Right lobe of liver (tissue), 6 donors: ENCODE measurements at regions not wholly inside any gene's neighbourhood (a gene's known extent, or its start where the extent isn't known, plus 50 kb on each side); places are given as distances from the start of the nearest gene placed in this dataset.

Source experiments
- ATAC-seq, 4 donors: fragments of 200-7000 bp; cut with Tn5 transposase; one replicate each; pipeline ENCODE4 v1.9.1; 2020; ENCODE audit warnings: mild to moderate bottlenecking in 4 of 4, moderate library complexity in 4 of 4
- DNase-seq, 3 donors: peaks; one replicate each; pipeline ENCODE4 v3.0.0-alpha.2; 2020
- H3K27ac ChIP-seq, 3 donors: fragments of 200-600 bp; one replicate each; pipeline ENCODE4 v1.8.0; 2022
- H3K27me3 ChIP-seq, 2 donors: fragments of 200-600 bp; one replicate each; pipeline ENCODE4 v1.8.0; 2022
- H3K36me3 ChIP-seq, 4 donors: fragments of 200-600 bp; sonication (generic) in 1 of 4; one replicate each; pipeline versions ENCODE4 v1.5.1 to v1.8.0; 2017 to 2022; ENCODE audit warnings: control low read depth in 1 of 4
- H3K4me1 ChIP-seq, 4 donors: fragments of 200-600 bp; sonication (generic) in 1 of 4; one replicate each; pipeline versions ENCODE4 v1.5.1 to v1.8.0; 2017 to 2022; ENCODE audit warnings: control low read depth in 1 of 4
- H3K4me3 ChIP-seq, 3 donors: fragments of 200-600 bp; one replicate each; pipeline ENCODE4 v1.8.0; 2022
- H3K9me3 ChIP-seq, 4 donors: fragments of 200-600 bp; sonication (generic) in 1 of 4; one replicate each; pipeline versions ENCODE4 v1.5.1 to v1.8.0; 2017 to 2022; ENCODE audit warnings: control low read depth in 1 of 4
- POLR2A ChIP-seq: fragments of 450-650 bp; IDR thresholded peaks from one replicate; pipeline ENCODE4 v1.6.1; 2017; ENCODE audit warnings: antibody characterized with exemption, mild to moderate bottlenecking
- WGBS: methylation state at CpG from one replicate; pipeline ENCODE4 v1.1.6; 2018; ENCODE audit warnings: low coverage, low lambda C conversion rate; ENCODE audit not compliant: insufficient coverage; ENCODE audit errors: missing lambda C conversion rate; 5-methylcytosine and 5-hydroxymethylcytosine counted together
- intact Hi-C, 2 donors: fragments of 100-400 bp; cut with DNase I; formaldehyde crosslinking; loops; one replicate each; pipeline versions ENCODE4 v1.11.2 to v1.14.1; 2022
- TF ChIP-seq, protein P1 (sequence below), 4 donors: fragments of 200-600 bp in 3 of 4; fragments of 450-650 bp in 1 of 4; IDR thresholded peaks; one replicate each; pipeline versions ENCODE4 v1.5.1 to v1.8.0; 2016 to 2022; ENCODE audit warnings: antibody characterized with exemption in 4 of 4, mild to moderate bottlenecking in 2 of 4
- donor health status: DM: no; HTN: yes; CAD: no.
- donor health status: DM: no; HTN: no; CAD: no.
- donor health status: DM: no; HTN: no; CAD: no.
- donor health status: DM: no; HTN: yes; CAD: no.
- donor health status: DM: no; HTN: yes; CAD: no.

DNA sequence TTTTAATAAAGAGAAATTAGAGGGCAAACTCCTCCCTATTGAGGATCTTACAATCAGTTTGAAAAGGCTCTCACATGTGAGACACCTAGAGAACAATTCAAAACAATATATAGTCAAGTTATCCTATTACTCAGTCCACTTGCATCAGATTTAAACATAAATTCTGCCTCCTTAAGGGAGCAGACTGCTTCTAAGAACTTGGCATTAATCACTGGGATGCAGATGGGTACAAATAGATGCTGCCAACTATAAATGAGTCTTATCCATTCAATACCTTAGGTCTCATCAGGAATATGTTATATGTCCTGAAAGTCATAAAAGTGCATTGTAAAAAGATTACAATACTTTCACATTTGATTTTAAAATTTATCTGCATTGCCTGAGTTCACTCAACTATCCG is 269.3 kb upstream of the KIRREL3 start:
- WGBS: 85% methylated on average over 1 of the region's 1 CpG

DNA sequence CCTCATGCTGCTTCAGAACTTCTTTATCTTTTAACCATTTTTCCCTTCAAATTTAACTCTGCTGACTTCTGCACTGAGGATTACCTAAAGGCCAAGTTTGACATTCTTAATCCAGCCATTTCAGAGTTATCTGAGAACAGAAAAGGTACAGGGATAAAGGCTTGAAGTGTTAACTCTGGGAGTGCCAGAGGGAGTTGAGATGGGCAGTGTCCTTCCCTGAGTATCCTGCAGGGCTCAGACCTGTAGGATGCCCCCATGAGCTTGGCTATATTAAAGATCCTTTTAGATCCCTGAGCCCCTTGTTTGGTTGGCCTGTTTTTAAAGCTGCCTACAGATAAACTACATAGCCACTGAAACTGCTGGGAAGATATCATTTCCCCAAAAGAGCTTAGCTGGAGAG is 268.4 kb upstream of the KIRREL3 start:
- TF ChIP-seq POLR2A: no peak
- TF ChIP-seq, protein P1, sequence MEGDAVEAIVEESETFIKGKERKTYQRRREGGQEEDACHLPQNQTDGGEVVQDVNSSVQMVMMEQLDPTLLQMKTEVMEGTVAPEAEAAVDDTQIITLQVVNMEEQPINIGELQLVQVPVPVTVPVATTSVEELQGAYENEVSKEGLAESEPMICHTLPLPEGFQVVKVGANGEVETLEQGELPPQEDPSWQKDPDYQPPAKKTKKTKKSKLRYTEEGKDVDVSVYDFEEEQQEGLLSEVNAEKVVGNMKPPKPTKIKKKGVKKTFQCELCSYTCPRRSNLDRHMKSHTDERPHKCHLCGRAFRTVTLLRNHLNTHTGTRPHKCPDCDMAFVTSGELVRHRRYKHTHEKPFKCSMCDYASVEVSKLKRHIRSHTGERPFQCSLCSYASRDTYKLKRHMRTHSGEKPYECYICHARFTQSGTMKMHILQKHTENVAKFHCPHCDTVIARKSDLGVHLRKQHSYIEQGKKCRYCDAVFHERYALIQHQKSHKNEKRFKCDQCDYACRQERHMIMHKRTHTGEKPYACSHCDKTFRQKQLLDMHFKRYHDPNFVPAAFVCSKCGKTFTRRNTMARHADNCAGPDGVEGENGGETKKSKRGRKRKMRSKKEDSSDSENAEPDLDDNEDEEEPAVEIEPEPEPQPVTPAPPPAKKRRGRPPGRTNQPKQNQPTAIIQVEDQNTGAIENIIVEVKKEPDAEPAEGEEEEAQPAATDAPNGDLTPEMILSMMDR (IDR thresholded peaks at IDR 0.05): no peak
- Histone ChIP-seq H3K4me3 (no peak overlapping the region), H3K27me3 (no peaks in the 10 kb centered on the region), H3K4me1 (no peaks in the 10 kb centered on the region), H3K36me3 (no peaks in the 10 kb centered on the region), H3K27ac (no peak overlapping the region), H3K9me3 (no peaks in the 10 kb centered on the region)
- DNase-seq: no peak
- intact Hi-C loops: no loop called here
- no peak for ATAC-seq

More for the DNA sequence above, 269.3 kb upstream of the KIRREL3 start:
- H3K36me3 ChIP-seq: no peaks in the 10 kb centered on the region
- no peaks in the 10 kb centered on the region for H3K4me1 ChIP-seq
- H3K9me3 ChIP-seq: no peaks in the 10 kb centered on the region
- intact Hi-C loops: no loop called here
- DNase-seq: no peak
- no peak for ATAC-seq
- TF ChIP-seq, protein P1 (IDR thresholded peaks at IDR 0.05): no peak
- no peak for TF ChIP-seq POLR2A
- H3K27me3 ChIP-seq: no peaks in the 10 kb centered on the region
- no peak overlapping the region for H3K4me3 ChIP-seq
- no peak overlapping the region for H3K27ac ChIP-seq

DNA sequence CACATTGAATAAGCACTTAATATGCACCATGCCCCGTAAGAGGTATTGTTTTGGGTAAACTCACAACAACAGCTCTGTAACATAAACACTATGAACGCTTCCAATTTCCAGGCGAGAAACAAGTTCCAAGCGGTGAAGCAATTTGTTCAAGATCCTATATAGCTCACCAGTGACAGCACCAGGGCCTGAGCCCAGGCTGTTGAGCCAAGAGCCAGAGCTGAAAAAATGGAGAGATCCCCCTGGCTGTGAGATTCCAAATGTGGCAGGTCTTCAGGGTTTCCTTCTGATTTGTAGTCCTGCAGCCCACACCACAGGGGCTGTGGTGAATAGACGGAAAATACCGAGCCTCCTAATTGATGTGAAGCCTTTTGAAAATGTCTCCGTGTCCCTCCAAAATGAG is 268.0 kb upstream of the KIRREL3 start:
- Histone ChIP-seq H3K4me3 (no peak overlapping the region), H3K4me1 (no peaks in the 10 kb centered on the region), H3K9me3 (no peaks in the 10 kb centered on the region), H3K27ac (no peak overlapping the region), H3K36me3 (no peaks in the 10 kb centered on the region), H3K27me3 (no peaks in the 10 kb centered on the region)
- 48% methylated on average over 2 of the region's 7 CpGs for WGBS
- intact Hi-C loops: no loop called here
- ATAC-seq: no peak
- no peak for DNase-seq
- no peak for TF ChIP-seq POLR2A
- TF ChIP-seq, protein P1 (IDR thresholded peaks at IDR 0.05): no peak

DNA sequence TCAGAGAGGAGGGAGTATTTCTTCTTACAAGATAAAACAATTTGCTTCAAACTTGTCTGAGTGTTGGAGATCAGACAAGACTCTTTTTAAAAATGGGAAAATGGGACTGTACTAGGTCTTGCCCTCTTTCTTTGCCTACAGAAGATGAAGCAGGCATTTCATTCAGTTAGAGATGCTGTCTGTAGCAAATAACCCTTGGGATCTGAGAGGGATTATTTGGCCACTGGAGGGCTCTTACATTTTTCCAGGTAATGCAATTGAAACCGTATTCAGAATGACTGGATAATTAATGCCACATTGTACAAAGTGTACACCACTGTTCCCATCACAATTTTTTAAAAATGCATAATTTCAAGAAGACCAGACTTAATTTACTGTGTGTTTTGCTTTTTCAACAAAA is 258.5 kb upstream of the KIRREL3 start:
- Histone ChIP-seq H3K4me3 (no peak overlapping the region), H3K36me3 (no peaks in the 10 kb centered on the region), H3K27me3 (no peaks in the 10 kb centered on the region), H3K9me3 (no peaks in the 10 kb centered on the region), H3K4me1 (no peaks in the 10 kb centered on the region), H3K27ac (no peak overlapping the region)
- TF ChIP-seq, protein P1 (IDR thresholded peaks at IDR 0.05): no peak
- TF ChIP-seq POLR2A: no peak
- intact Hi-C loops: no loop called here
- 53% methylated on average over 1 of the region's 1 CpG for WGBS
- DNase-seq: no peak
- no peak for ATAC-seq

DNA sequence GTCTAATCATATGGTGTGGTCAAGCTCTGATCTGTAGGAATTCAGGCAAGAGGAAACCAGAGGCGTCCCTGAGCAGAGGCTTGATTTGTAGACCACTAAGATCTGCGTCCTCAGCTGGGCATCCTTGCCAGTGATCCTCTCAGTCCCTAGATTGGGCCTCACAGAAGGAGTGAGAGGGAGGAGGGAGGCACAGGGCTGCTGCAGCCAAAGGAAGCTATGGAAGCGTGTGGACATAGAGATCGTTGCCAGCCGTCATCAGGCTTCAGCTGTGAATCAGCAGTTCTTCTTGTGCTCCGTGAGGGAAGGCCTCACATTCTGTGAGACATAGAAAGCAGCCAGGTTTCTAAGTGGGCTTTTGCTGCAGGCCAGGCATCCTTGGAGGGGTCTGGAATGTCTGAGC is 254.6 kb upstream of the KIRREL3 start:
- Histone ChIP-seq H3K4me1 (no peaks in the 10 kb centered on the region), H3K4me3 (no peak overlapping the region), H3K27ac (no peak overlapping the region), H3K27me3 (no peaks in the 10 kb centered on the region), H3K36me3 (no peaks in the 10 kb centered on the region), H3K9me3 (no peaks in the 10 kb centered on the region)
- ATAC-seq (no peak), DNase-seq (no peak)
- no peak for TF ChIP-seq POLR2A
- intact Hi-C loops: no loop called here
- 71% methylated on average over 2 of the region's 6 CpGs for WGBS
